Astrocyte (in vitro differentiated cells and primary cell): ENCODE measurements at regions not wholly inside any gene's neighbourhood (a gene's known extent, or its start where the extent isn't known, plus 50 kb on each side); places are given as distances from the start of the nearest gene placed in this dataset.

Experiments
- EZH2 ChIP-seq: IDR thresholded peaks from 2 replicates; pipeline ENCODE4 v1.6.1; 2012; ENCODE audit warnings: mild to moderate bottlenecking, low read length, inconsistent platforms; ENCODE audit not compliant: insufficient read depth
- TF ChIP-seq, protein P1 (sequence below): IDR thresholded peaks from 2 replicates; pipeline ENCODE4 v1.5.1; 2011; ENCODE audit warnings: low read depth, mild to moderate bottlenecking, inconsistent platforms, low read length, moderate library complexity; ENCODE audit not compliant: insufficient read depth

DNA sequence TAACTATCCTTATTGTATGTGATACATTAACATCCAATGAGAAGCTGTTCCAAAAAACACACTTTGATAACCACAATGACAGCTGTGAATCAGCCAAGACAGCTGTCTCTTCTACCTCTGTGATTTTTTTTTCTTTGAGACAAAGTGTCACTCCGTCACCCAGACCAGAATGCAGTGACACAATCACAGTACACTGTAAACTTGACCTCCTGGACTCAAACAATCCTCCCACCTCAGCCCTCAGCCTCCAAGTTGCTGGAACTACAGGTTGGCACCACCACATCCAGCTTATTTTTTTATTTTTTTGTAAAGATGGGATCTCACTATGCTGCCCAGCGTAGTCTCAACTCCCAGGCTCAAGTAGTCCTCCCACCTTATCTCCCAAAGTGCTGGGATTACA, 73.5 kb upstream of the TMCO5A start:
- no peak for TF ChIP-seq EZH2
- TF ChIP-seq, protein P1, sequence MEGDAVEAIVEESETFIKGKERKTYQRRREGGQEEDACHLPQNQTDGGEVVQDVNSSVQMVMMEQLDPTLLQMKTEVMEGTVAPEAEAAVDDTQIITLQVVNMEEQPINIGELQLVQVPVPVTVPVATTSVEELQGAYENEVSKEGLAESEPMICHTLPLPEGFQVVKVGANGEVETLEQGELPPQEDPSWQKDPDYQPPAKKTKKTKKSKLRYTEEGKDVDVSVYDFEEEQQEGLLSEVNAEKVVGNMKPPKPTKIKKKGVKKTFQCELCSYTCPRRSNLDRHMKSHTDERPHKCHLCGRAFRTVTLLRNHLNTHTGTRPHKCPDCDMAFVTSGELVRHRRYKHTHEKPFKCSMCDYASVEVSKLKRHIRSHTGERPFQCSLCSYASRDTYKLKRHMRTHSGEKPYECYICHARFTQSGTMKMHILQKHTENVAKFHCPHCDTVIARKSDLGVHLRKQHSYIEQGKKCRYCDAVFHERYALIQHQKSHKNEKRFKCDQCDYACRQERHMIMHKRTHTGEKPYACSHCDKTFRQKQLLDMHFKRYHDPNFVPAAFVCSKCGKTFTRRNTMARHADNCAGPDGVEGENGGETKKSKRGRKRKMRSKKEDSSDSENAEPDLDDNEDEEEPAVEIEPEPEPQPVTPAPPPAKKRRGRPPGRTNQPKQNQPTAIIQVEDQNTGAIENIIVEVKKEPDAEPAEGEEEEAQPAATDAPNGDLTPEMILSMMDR = no peak
